HEK293T (cell line): ENCODE measurements at regions not wholly inside any gene's neighbourhood (a gene's known extent, or its start where the extent isn't known, plus 50 kb on each side); places are given as distances from the start of the nearest gene placed in this dataset.

Source experiments
- ARNT ChIP-seq: fragments of 450-650 bp; IDR thresholded peaks from 2 replicates; pipeline ENCODE4 v1.6.1; 2017; ENCODE audit warnings: mild to moderate bottlenecking
- FOXK2 ChIP-seq: fragments of 450-650 bp; IDR thresholded peaks from 2 replicates; pipeline ENCODE4 v1.6.1; 2016; ENCODE audit warnings: mild to moderate bottlenecking
- FOXM1 ChIP-seq: fragments of 450-650 bp; IDR thresholded peaks from 2 replicates; pipeline ENCODE4 v1.6.1; 2017; ENCODE audit warnings: mild to moderate bottlenecking, borderline replicate concordance
- SP1 ChIP-seq: fragments of 450-650 bp; IDR thresholded peaks from 2 replicates; pipeline ENCODE4 v1.6.1; 2017
- ZNF384 ChIP-seq: fragments of 450-650 bp; IDR thresholded peaks from 2 replicates; pipeline ENCODE4 v1.6.1; 2016

GRCh38 chr17:69725146-69725545 lies 310.6 kb downstream of the MAP2K6 start:
- TF ChIP-seq SP1 (no peak), FOXK2 (no peak), FOXM1 (no peak), ARNT (no peak), ZNF384 (no peak)
